ENCODE measurements at regions not wholly inside any gene's neighbourhood (a gene's known extent, or its start where the extent isn't known, plus 50 kb on each side); places are given as distances from the start of the nearest gene placed in this dataset.

- Histone ChIP-seq H3K79me2 (ENCODE audit: insufficient read depth, low read length) (no peaks in the 10 kb centered on the region), H3K27ac (ENCODE audit: low read depth, low read length) (no peak overlapping the region), H3K4me1 (ENCODE audit: insufficient read depth, low read length) (no peaks in the 10 kb centered on the region), H2AFZ (ENCODE audit: low read length) (no peak overlapping the region), H4K20me1 (ENCODE audit: insufficient read depth, low read length) (no peaks in the 10 kb centered on the region), H3K4me2 (ENCODE audit: insufficient read depth, low read length) (no peak overlapping the region), H3K27me3 (ENCODE audit: insufficient read depth, low read length) (peaks cover 25% of the 10 kb centered on the region), H3K36me3 (ENCODE audit: insufficient read depth, low read length) (no peaks in the 10 kb centered on the region), H3K9me3 (ENCODE audit: low read depth, low read length) (no peaks in the 10 kb centered on the region), H3K4me3 (ENCODE audit: insufficient read depth, low read length) (no peak overlapping the region)
- no peak for TF ChIP-seq CTCF (IDR thresholded peaks at IDR 0.05; ENCODE audit: extremely low read depth, low read depth, low read length)
- peak; percentile 61 for DNase-seq (ENCODE audit: insufficient read length, low spot score, missing footprints)
Observed at GRCh38 chr17:37833237-37833859, 88.5 kb upstream of the HNF1B start.

GRCh38 chr17:37831986-37832385, 87.1 kb upstream of the HNF1B start:
- Histone ChIP-seq H3K9me3 (ENCODE audit: low read depth, low read length) (no peaks in the 10 kb centered on the region), H4K20me1 (ENCODE audit: insufficient read depth, low read length) (no peaks in the 10 kb centered on the region), H3K79me2 (ENCODE audit: insufficient read depth, low read length) (no peaks in the 10 kb centered on the region), H3K36me3 (ENCODE audit: insufficient read depth, low read length) (no peaks in the 10 kb centered on the region), H3K4me3 (ENCODE audit: insufficient read depth, low read length) (no peak overlapping the region), H3K4me1 (ENCODE audit: insufficient read depth, low read length) (no peaks in the 10 kb centered on the region), H3K27me3 (ENCODE audit: insufficient read depth, low read length) (peaks cover 22% of the 10 kb centered on the region), H3K4me2 (ENCODE audit: insufficient read depth, low read length) (no peak overlapping the region), H2AFZ (ENCODE audit: low read length) (no peak overlapping the region), H3K27ac (ENCODE audit: low read depth, low read length) (no peak overlapping the region)
- DNase-seq (ENCODE audit: insufficient read length, low spot score, missing footprints): no peak
- no peak for TF ChIP-seq CTCF (IDR thresholded peaks at IDR 0.05; ENCODE audit: extremely low read depth, low read depth, low read length)

- H2AFZ ChIP-seq (ENCODE audit: low read length): no peak overlapping the region
- no peaks in the 10 kb centered on the region for H4K20me1 ChIP-seq (ENCODE audit: insufficient read depth, low read length)
- H3K36me3 ChIP-seq (ENCODE audit: insufficient read depth, low read length): no peaks in the 10 kb centered on the region
- no peak overlapping the region for H3K27ac ChIP-seq (ENCODE audit: low read depth, low read length)
- no peaks in the 10 kb centered on the region for H3K9me3 ChIP-seq (ENCODE audit: low read depth, low read length)
- no peaks in the 10 kb centered on the region for H3K79me2 ChIP-seq (ENCODE audit: insufficient read depth, low read length)
- DNase-seq (ENCODE audit: insufficient read length, low spot score, missing footprints): no peak
- H3K4me1 ChIP-seq (ENCODE audit: insufficient read depth, low read length): no peaks in the 10 kb centered on the region
- no peak for TF ChIP-seq CTCF (IDR thresholded peaks at IDR 0.05; ENCODE audit: extremely low read depth, low read depth, low read length)
- no peak overlapping the region for H3K4me3 ChIP-seq (ENCODE audit: insufficient read depth, low read length)
- H3K4me2 ChIP-seq (ENCODE audit: insufficient read depth, low read length): no peak overlapping the region
- peaks cover 22% of the 10 kb centered on the region for H3K27me3 ChIP-seq (ENCODE audit: insufficient read depth, low read length)
Observed at GRCh38 chr17:37831492-37831891, 86.6 kb upstream of the HNF1B start.

GRCh38 chr17:37830151-37830993, 85.5 kb upstream of the HNF1B start:
- no peak overlapping the region for H2AFZ ChIP-seq (ENCODE audit: low read length)
- no peaks in the 10 kb centered on the region for H3K79me2 ChIP-seq (ENCODE audit: insufficient read depth, low read length)
- TF ChIP-seq CTCF (IDR thresholded peaks at IDR 0.05; ENCODE audit: extremely low read depth, low read depth, low read length): no peak
- H3K4me2 ChIP-seq (ENCODE audit: insufficient read depth, low read length): no peak overlapping the region
- no peak overlapping the region for H3K27ac ChIP-seq (ENCODE audit: low read depth, low read length)
- H3K9me3 ChIP-seq (ENCODE audit: low read depth, low read length): no peaks in the 10 kb centered on the region
- H3K27me3 ChIP-seq (ENCODE audit: insufficient read depth, low read length): peaks cover 17% of the 10 kb centered on the region
- no peaks in the 10 kb centered on the region for H3K4me1 ChIP-seq (ENCODE audit: insufficient read depth, low read length)
- H3K36me3 ChIP-seq (ENCODE audit: insufficient read depth, low read length): no peaks in the 10 kb centered on the region
- no peak for DNase-seq (ENCODE audit: insufficient read length, low spot score, missing footprints)
- no peaks in the 10 kb centered on the region for H4K20me1 ChIP-seq (ENCODE audit: insufficient read depth, low read length)
- H3K4me3 ChIP-seq (ENCODE audit: insufficient read depth, low read length): no peak overlapping the region
